ENCODE measurements at regions not wholly inside any gene's neighbourhood (a gene's known extent, or its start where the extent isn't known, plus 50 kb on each side); places are given as distances from the start of the nearest gene placed in this dataset.
"Not testable (repeated sequence)": the region's sequence is repeated elsewhere in the genome, so short reads cannot be mapped to it uniquely, and the experiment has no call there.

DNA sequence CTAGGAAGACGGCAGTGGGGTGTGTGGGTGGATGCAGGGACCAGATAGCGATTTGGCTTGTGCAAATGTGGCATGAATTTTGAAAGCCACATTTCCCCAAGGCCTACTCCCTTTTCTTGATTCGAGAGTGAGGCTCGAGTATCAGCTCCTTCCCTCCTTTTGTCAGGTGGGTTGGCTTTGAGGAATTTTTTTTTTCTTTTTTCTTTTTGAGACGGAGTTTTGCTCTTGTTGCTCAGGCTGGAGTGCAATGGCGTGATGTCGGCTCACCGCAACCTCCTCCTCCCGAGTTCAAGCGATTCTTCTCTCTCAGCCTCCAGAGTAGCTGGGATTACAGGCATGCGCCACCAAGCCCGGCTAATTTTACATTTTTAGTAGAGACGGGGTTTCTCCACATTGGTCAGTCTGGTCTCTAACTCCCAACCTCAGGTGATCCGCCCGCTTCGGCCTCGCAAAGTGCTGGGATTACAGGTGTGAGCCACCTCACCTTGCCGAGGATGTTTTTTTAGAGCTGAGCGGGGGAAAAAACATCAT lies 335.0 kb downstream of the SRGAP2C start:
- Histone ChIP-seq H3K9ac (ENCODE audit: low read length) (peak overlapping the region; percentile 68), H3K4me3 (ENCODE audit: low read length) (peak overlapping the region; percentile 85), H3K4me1 (ENCODE audit: control insufficient read depth, low read depth, low read length) (peaks cover 12% of the 10 kb centered on the region)
- not testable (repeated sequence) for H3K27ac ChIP-seq (ENCODE audit: low read length); H3K27me3 ChIP-seq (ENCODE audit: control insufficient read depth, insufficient read depth, low read length); H3K9me3 ChIP-seq (ENCODE audit: control insufficient read depth, low read depth, low read length); H3K36me3 ChIP-seq (ENCODE audit: control insufficient read depth, low read depth, low read length)

DNA sequence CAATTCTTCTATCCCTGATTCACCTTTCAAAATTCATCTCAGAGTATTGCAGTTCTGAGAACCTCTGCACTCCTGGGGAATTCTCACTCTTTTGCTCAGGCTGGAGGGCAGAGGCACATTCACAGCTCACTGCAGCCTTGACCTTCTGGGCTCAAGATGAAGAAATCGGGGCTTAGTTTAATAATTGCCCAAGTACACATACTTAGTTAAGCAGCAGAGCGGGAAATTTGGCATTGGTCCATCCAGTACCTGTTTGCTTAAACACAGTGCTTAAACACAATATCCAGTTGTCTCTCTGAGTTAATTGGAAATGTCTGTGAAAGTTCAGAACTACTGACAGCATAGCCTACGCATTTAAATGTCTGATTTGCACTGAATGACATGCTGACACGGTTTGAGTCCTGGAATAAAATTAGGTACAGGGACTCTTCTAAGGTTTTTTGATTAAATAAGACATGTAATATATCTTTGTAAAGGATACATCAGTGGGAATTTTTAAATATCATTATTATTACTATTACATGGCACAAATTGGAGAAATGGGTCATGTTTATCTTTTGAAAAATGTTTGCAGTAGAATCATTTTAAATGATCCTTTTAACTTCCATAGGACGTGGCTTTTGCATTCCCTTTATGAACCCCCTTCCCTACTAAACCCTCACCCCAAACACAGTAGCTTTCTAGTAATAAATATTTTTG lies 337.4 kb downstream of the SRGAP2C start:
- Histone ChIP-seq H3K4me3 (ENCODE audit: low read length) (no peak overlapping the region), H3K27ac (ENCODE audit: low read length) (no peak overlapping the region), H3K9me3 (ENCODE audit: control insufficient read depth, low read depth, low read length) (no peaks in the 10 kb centered on the region), H3K9ac (ENCODE audit: low read length) (no peak overlapping the region), H3K36me3 (ENCODE audit: control insufficient read depth, low read depth, low read length) (no peaks in the 10 kb centered on the region), H3K4me1 (ENCODE audit: control insufficient read depth, low read depth, low read length) (peaks cover 12% of the 10 kb centered on the region), H3K27me3 (ENCODE audit: control insufficient read depth, insufficient read depth, low read length) (no peaks in the 10 kb centered on the region)

DNA sequence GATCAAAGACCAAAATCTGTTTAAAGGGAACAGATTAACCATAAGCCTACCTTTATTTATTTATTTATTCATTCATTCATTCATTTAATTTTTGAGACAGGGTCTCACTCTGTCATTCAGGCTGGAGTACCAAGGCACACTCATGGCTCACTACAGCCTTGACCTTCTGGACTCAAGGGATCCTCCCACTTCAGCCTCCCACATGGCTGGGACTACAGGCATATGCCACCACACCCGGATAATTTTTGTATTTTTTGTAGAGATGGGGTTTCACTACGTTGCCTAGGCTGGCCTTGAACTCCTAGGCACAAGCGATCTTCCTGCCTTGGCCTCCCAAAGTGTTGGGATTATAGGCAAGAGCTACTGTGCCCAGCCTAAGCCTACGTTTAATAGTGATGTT lies 338.3 kb downstream of the SRGAP2C start:
- peaks cover 12% of the 10 kb centered on the region for H3K4me1 ChIP-seq (ENCODE audit: control insufficient read depth, low read depth, low read length)
- H3K36me3 ChIP-seq (ENCODE audit: control insufficient read depth, low read depth, low read length); H3K27ac ChIP-seq (ENCODE audit: low read length); H3K27me3 ChIP-seq (ENCODE audit: control insufficient read depth, insufficient read depth, low read length); H3K9ac ChIP-seq (ENCODE audit: low read length); H3K9me3 ChIP-seq (ENCODE audit: control insufficient read depth, low read depth, low read length); H3K4me3 ChIP-seq (ENCODE audit: low read length): not testable (repeated sequence)

DNA sequence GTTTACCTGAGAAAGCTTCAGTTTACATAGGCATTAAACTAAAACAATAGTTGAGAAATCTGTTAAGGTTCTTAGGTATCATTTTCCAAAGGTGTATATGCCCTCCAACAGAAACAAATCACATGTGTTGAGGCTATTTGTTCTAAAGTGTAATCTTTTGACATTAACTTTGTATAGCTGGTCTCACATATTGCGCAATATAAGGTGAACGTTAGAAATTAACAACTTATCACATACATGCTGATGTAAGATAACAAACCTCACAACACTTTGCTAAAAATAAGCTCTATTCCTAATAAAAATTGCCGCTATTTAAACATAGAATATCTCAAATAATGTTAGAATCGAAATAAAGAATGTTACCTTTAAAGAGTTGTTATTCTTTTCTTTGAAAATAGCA lies 340.6 kb downstream of the SRGAP2C start:
- H3K4me3 ChIP-seq (ENCODE audit: low read length): no peak overlapping the region
- H3K9me3 ChIP-seq (ENCODE audit: control insufficient read depth, low read depth, low read length): no peaks in the 10 kb centered on the region
- peaks cover 1% of the 10 kb centered on the region for H3K4me1 ChIP-seq (ENCODE audit: control insufficient read depth, low read depth, low read length)
- H3K9ac ChIP-seq (ENCODE audit: low read length): no peak overlapping the region
- H3K36me3 ChIP-seq (ENCODE audit: control insufficient read depth, low read depth, low read length): no peaks in the 10 kb centered on the region
- no peaks in the 10 kb centered on the region for H3K27me3 ChIP-seq (ENCODE audit: control insufficient read depth, insufficient read depth, low read length)
- H3K27ac ChIP-seq (ENCODE audit: low read length): no peak overlapping the region

DNA sequence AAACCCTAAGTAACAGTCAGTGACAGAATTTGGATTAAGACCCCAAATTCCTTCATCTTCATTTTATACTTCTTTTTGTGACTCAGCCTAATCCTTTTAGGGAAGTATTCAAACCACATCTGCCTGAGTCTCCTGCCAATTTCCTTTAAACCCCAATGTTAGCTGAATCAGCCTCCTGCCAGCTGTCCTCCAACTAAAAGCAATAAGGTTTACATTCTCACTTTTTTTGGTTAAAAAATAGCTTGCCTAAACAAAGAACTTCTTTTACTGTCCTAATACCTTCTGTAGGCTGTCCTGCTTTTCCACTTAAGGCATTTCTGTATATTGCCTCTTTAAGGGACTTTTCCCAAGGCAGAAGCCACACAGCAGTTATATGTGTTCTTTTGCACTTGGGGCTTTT lies 344.2 kb downstream of the SRGAP2C start:
- H3K9ac ChIP-seq (ENCODE audit: low read length); H3K36me3 ChIP-seq (ENCODE audit: control insufficient read depth, low read depth, low read length); H3K27ac ChIP-seq (ENCODE audit: low read length); H3K27me3 ChIP-seq (ENCODE audit: control insufficient read depth, insufficient read depth, low read length); H3K4me3 ChIP-seq (ENCODE audit: low read length); H3K9me3 ChIP-seq (ENCODE audit: control insufficient read depth, low read depth, low read length); H3K4me1 ChIP-seq (ENCODE audit: control insufficient read depth, low read depth, low read length): not testable (repeated sequence)

DNA sequence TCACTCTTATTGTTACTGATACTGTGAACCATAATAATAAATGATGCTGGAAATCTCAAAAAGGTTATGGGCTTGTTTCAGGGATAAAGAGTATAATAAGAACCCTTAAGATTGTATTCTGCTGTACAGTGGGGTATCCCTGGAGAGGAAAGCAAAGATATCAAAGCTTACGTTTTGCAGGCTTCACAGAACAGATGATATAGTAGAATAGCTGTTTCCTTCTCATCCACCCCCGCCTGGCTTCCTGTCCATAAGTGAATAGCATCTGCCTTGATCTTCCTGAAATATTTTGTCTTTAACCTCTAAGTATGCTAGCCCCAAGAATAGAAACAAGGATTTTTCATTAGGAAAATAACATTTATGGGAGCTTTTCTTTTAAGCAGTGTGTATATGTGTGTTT lies 345.3 kb downstream of the SRGAP2C start:
- not testable (repeated sequence) for H3K36me3 ChIP-seq (ENCODE audit: control insufficient read depth, low read depth, low read length); H3K27me3 ChIP-seq (ENCODE audit: control insufficient read depth, insufficient read depth, low read length); H3K4me1 ChIP-seq (ENCODE audit: control insufficient read depth, low read depth, low read length); H3K4me3 ChIP-seq (ENCODE audit: low read length); H3K27ac ChIP-seq (ENCODE audit: low read length); H3K9ac ChIP-seq (ENCODE audit: low read length); H3K9me3 ChIP-seq (ENCODE audit: control insufficient read depth, low read depth, low read length)

DNA sequence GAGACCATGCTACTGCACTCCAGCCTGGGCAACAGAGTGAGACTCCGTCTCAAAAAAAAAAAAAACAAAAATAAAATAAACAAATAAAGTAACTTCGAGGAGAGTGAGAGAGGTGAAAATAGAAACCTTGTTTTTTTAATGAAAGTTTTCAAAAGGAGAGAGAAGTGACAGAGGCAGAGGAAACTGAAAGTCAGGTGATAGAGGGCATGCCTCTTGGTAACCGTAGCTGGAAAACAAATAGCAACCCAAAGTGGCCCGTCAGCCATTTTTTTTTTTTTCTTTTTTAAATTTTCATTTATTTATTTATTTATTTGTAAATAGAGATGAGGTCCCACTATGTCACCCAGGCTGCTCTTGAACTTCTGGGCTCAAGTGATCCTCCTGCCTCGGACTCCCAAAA lies 347.0 kb downstream of the SRGAP2C start:
- H3K4me1 ChIP-seq (ENCODE audit: control insufficient read depth, low read depth, low read length); H3K9ac ChIP-seq (ENCODE audit: low read length); H3K4me3 ChIP-seq (ENCODE audit: low read length); H3K27ac ChIP-seq (ENCODE audit: low read length); H3K27me3 ChIP-seq (ENCODE audit: control insufficient read depth, insufficient read depth, low read length); H3K9me3 ChIP-seq (ENCODE audit: control insufficient read depth, low read depth, low read length); H3K36me3 ChIP-seq (ENCODE audit: control insufficient read depth, low read depth, low read length): not testable (repeated sequence)

DNA sequence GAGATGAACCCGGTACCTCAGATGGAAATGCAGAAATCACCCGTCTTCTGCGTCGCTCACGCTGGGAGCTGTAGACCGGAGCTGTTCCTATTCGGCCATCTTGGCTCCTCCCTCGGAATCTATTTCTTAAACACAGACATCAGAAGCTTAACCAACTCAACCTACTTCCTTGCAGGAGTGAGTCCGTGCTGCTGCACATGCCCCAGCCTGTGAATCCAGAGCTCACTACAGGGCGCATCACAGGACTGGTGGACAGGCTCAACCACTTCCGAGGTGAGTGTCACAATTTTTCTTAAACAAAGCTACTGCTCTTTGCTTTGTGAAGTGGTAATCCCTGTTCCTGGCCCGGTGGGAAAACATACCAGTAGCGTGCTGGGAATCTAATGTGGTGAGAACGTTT lies 353.4 kb downstream of the SRGAP2C start:
- H3K4me1 ChIP-seq (ENCODE audit: control insufficient read depth, low read depth, low read length); H3K9me3 ChIP-seq (ENCODE audit: control insufficient read depth, low read depth, low read length); H3K27ac ChIP-seq (ENCODE audit: low read length); H3K36me3 ChIP-seq (ENCODE audit: control insufficient read depth, low read depth, low read length); H3K27me3 ChIP-seq (ENCODE audit: control insufficient read depth, insufficient read depth, low read length): not testable (repeated sequence)
- H3K4me3 ChIP-seq (ENCODE audit: low read length): peak overlapping the region; percentile 48
- H3K9ac ChIP-seq (ENCODE audit: low read length): peak overlapping the region; percentile 42

DNA sequence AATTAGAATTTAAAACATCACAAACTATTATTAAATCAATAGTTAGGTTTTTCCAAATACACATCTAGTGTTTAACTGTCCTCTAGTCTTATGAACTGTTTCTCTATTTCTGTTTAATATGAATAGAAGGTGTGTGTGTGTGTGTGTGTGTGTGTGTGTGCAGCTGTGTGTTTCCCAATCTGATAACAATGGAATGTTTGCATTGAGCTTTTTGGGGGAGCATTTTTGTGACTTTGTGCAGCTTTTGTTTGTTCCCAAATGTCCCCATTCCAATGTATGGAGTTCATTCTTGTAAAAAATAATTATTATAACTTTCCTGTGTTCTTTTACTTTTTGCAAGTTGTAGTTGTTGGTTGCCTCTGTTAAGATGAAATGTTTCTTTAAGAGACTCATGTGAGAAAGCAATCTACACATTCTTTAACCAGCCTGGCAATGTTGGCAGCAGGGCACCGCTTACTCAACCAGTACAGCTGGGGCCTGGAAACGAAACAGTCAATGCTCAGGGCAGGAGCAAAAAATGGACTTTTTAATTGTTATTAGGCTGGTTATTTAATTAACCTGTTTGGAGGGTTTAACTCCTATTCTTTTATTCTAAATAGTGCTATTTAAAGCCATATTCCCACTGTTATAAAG lies 354.3 kb downstream of the SRGAP2C start:
- Histone ChIP-seq H3K4me3 (ENCODE audit: low read length) (peak overlapping the region; percentile 48), H3K9me3 (ENCODE audit: control insufficient read depth, low read depth, low read length) (no peaks in the 10 kb centered on the region), H3K4me1 (ENCODE audit: control insufficient read depth, low read depth, low read length) (no peaks in the 10 kb centered on the region), H3K27me3 (ENCODE audit: control insufficient read depth, insufficient read depth, low read length) (no peaks in the 10 kb centered on the region), H3K36me3 (ENCODE audit: control insufficient read depth, low read depth, low read length) (no peaks in the 10 kb centered on the region), H3K27ac (ENCODE audit: low read length) (no peak overlapping the region), H3K9ac (ENCODE audit: low read length) (no peak overlapping the region)

DNA sequence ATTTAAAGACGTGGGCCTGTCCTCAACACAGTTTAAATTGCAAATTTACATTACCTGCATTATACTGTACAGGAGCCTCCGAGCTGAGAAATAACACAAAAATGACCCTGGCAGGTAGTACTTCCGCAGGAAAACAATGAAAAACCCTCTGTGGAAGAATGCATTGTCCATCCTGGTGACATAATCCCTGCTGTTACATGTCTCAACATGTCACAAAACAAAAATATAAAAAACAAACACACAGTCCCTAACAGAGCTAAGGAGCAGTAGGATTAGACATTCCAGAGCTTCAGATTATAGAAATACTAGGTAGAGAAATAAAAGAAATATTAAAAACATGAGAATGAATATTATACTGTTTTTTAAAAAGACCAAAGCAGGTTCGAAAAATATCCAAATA lies 359.2 kb downstream of the SRGAP2C start:
- not testable (repeated sequence) for H3K27me3 ChIP-seq (ENCODE audit: control insufficient read depth, insufficient read depth, low read length); H3K4me3 ChIP-seq (ENCODE audit: low read length); H3K4me1 ChIP-seq (ENCODE audit: control insufficient read depth, low read depth, low read length); H3K27ac ChIP-seq (ENCODE audit: low read length); H3K36me3 ChIP-seq (ENCODE audit: control insufficient read depth, low read depth, low read length); H3K9ac ChIP-seq (ENCODE audit: low read length); H3K9me3 ChIP-seq (ENCODE audit: control insufficient read depth, low read depth, low read length)

DNA sequence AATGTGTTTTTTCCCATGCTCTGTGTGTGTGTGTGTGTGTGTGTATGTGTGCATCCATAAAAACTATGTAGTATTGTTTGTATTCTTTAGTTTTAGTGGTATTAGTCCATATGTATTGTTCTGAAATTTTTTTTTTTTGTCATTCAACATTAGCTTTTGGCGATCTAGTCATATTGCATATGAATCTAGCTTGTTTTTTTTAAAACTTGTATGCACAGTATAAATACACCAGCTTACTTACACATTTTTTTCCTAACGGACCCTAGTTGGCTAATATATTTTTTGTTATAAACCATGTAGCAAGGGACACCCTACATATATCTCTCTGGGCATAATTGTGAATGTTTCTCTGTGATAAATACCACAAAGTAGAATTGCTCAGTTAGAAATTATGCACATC lies 359.7 kb downstream of the SRGAP2C start:
- no peaks in the 10 kb centered on the region for H3K36me3 ChIP-seq (ENCODE audit: control insufficient read depth, low read depth, low read length)
- H3K4me1 ChIP-seq (ENCODE audit: control insufficient read depth, low read depth, low read length): no peaks in the 10 kb centered on the region
- no peak overlapping the region for H3K27ac ChIP-seq (ENCODE audit: low read length)
- H3K9ac ChIP-seq (ENCODE audit: low read length): no peak overlapping the region
- no peak overlapping the region for H3K4me3 ChIP-seq (ENCODE audit: low read length)
- H3K9me3 ChIP-seq (ENCODE audit: control insufficient read depth, low read depth, low read length): no peaks in the 10 kb centered on the region
- H3K27me3 ChIP-seq (ENCODE audit: control insufficient read depth, insufficient read depth, low read length): no peaks in the 10 kb centered on the region

DNA sequence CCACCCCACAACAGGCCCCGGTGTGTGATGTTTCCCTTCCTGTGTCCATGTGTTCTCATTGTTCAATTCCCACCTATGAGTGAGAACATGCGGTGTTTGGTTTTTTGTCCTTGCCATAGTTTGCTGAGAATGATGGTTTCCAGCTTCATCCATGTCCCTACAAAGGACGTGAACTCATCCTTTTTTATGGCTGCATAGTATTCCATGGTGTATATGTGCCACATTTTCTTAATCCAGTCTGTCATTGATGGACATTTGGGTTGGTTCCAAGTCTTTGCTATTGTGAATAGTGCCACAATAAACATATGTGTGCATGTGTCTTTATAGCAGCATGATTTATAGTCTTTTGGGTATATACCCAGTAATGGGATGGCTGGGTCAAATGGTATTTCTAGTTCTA lies 361.1 kb downstream of the SRGAP2C start:
- H3K9me3 ChIP-seq (ENCODE audit: control insufficient read depth, low read depth, low read length); H3K9ac ChIP-seq (ENCODE audit: low read length); H3K36me3 ChIP-seq (ENCODE audit: control insufficient read depth, low read depth, low read length); H3K27ac ChIP-seq (ENCODE audit: low read length); H3K4me1 ChIP-seq (ENCODE audit: control insufficient read depth, low read depth, low read length); H3K27me3 ChIP-seq (ENCODE audit: control insufficient read depth, insufficient read depth, low read length); H3K4me3 ChIP-seq (ENCODE audit: low read length): not testable (repeated sequence)

Measured in iPS-18a (cell line).